Thyroid gland (tissue), 4 donors: ENCODE measurements at regions not wholly inside any gene's neighbourhood (a gene's known extent, or its start where the extent isn't known, plus 50 kb on each side); places are given as distances from the start of the nearest gene placed in this dataset.
"Not testable (repeated sequence)": the region's sequence is repeated elsewhere in the genome, so short reads cannot be mapped to it uniquely, and the experiment has no call there.

Experiments
- POLR2A ChIP-seq, 2 donors: fragments of 450-650 bp; IDR thresholded peaks; one replicate each; pipeline ENCODE4 v1.6.1; 2017; ENCODE audit warnings: antibody characterized with exemption in 2 of 2, mild to moderate bottlenecking in 2 of 2, moderate library complexity in 1 of 2
- TF ChIP-seq, protein P1 (sequence below), 6 experiments: fragments of 200-600 bp in 3 of 6; fragments of 450-650 bp in 3 of 6; sonication (generic) in 3 of 6; IDR thresholded peaks; one replicate each; pipeline ENCODE4 v1.5.1; 2016 to 2019; ENCODE audit warnings: antibody characterized with exemption in 6 of 6, mild to moderate bottlenecking in 2 of 6, inconsistent platforms in 1 of 6, moderate library complexity in 1 of 6

DNA sequence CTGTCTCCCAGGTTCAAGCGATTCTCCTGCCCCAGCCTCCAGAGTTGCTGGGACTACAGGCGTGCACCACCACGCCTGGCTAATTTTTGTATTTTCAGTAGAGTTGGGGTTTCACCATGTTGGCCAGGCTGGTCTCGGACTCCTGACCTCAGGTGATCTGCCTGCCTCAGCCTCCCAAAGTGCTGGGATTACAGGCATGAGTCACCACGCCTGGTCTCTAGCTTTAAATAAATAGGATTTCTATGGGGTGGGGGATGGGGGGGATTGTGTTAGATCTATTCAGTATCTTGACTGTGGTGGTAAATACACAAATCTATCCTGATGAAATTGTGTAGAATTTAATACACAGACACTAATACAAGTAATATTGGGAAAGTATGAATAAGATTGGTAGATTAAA lies 102.4 kb upstream of the STX18 start:
- TF ChIP-seq, protein P1, sequence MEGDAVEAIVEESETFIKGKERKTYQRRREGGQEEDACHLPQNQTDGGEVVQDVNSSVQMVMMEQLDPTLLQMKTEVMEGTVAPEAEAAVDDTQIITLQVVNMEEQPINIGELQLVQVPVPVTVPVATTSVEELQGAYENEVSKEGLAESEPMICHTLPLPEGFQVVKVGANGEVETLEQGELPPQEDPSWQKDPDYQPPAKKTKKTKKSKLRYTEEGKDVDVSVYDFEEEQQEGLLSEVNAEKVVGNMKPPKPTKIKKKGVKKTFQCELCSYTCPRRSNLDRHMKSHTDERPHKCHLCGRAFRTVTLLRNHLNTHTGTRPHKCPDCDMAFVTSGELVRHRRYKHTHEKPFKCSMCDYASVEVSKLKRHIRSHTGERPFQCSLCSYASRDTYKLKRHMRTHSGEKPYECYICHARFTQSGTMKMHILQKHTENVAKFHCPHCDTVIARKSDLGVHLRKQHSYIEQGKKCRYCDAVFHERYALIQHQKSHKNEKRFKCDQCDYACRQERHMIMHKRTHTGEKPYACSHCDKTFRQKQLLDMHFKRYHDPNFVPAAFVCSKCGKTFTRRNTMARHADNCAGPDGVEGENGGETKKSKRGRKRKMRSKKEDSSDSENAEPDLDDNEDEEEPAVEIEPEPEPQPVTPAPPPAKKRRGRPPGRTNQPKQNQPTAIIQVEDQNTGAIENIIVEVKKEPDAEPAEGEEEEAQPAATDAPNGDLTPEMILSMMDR (IDR thresholded peaks at IDR 0.05): not testable (repeated sequence)
- TF ChIP-seq POLR2A (IDR thresholded peaks at IDR 0.05): not testable (repeated sequence)
